H1 (cell line): ENCODE measurements at regions not wholly inside any gene's neighbourhood (a gene's known extent, or its start where the extent isn't known, plus 50 kb on each side); places are given as distances from the start of the nearest gene placed in this dataset.

Experiments used
- CTCF ChIA-PET: fragments of 300-600 bp; sonication (Branson Sonifier 250); formaldehyde crosslinking; loops from one replicate; lab custom pipeline; 2021; ENCODE audit not compliant: partially characterized antibody; lab: Charles Lee
- POLR2A ChIA-PET: fragments of 300-600 bp; sonication (Branson Sonifier 250); formaldehyde crosslinking; loops from one replicate; lab custom pipeline; 2021; ENCODE audit warnings: inconsistent platforms; ENCODE audit not compliant: partially characterized antibody; lab: Charles Lee
- DNase-seq, 2 experiments: peaks; one replicate each; pipeline versions ENCODE4 v3.0.0 to v3.0.0-alpha.2; 2010 to 2022; ENCODE audit warnings: low spot score in 2 of 2, low read depth in 1 of 2, mixed read lengths in 1 of 2
- FAIRE-seq: peaks from 2 replicates; lab custom pipeline; 2011; peaks lifted over from hg19 to GRCh38; lab: Jason Lieb, UNC
- H2AFZ ChIP-seq: 2 replicates; pipeline ENCODE4 v1.8.1; 2012; ENCODE audit warnings: low read length, inconsistent platforms
- H2AK5ac ChIP-seq: 2 replicates; pipeline ENCODE4 v1.6.1; 2013; ENCODE audit warnings: low read depth, low read length
- H2BK120ac ChIP-seq: replicated peaks from 2 replicates; pipeline ENCODE3; 2013; ENCODE audit warnings: low read depth, low read length, inconsistent platforms
- H2BK12ac ChIP-seq: 2 replicates; pipeline ENCODE4 v1.6.1; 2013; ENCODE audit warnings: low read depth, low read length
- H2BK15ac ChIP-seq: 2 replicates; pipeline ENCODE4 v1.6.1; 2013; ENCODE audit warnings: low read length
- H2BK20ac ChIP-seq: 2 replicates; pipeline ENCODE4 v1.6.1; 2013; ENCODE audit warnings: low read length
- H2BK5ac ChIP-seq: 2 replicates; pipeline ENCODE4 v1.6.1; 2013; ENCODE audit warnings: low read depth, low read length
- H3K14ac ChIP-seq: 2 replicates; pipeline ENCODE4 v1.6.1; 2013; ENCODE audit warnings: inconsistent platforms; ENCODE audit not compliant: insufficient read length
- H3K18ac ChIP-seq: 2 replicates; pipeline ENCODE4 v1.6.1; 2013; ENCODE audit warnings: low read length; ENCODE audit errors: extremely low read depth
- H3K23ac ChIP-seq: 2 replicates; pipeline ENCODE4 v1.6.1; 2013; ENCODE audit warnings: inconsistent platforms; ENCODE audit not compliant: insufficient read length
- H3K23me2 ChIP-seq: 2 replicates; pipeline ENCODE4 v1.6.1; 2013; ENCODE audit warnings: low read depth, low read length
- H3K27ac ChIP-seq: 2 replicates; pipeline ENCODE4 v1.6.1; 2011; ENCODE audit warnings: low read depth, low read length, inconsistent platforms
- H3K27me3 ChIP-seq, 4 experiments: replicated peaks in 1 of 4; 1 replicate in 1 of 4; 2 replicates in 3 of 4; pipeline versions ENCODE4 v1.6.1 to v1.8.1; 2011 to 2013; ENCODE audit warnings: low read length in 3 of 4, mild to moderate bottlenecking in 3 of 4, inconsistent platforms in 2 of 4, mixed read lengths in 2 of 4, moderate library complexity in 1 of 4; ENCODE audit not compliant: control insufficient read depth in 3 of 4, insufficient read depth in 3 of 4; ENCODE audit errors: extremely low read depth in 1 of 4
- H3K36me3 ChIP-seq, 4 experiments: 2 replicates each; pipeline versions ENCODE4 v1.6.1 to v1.8.1; 2011 to 2013; ENCODE audit warnings: mild to moderate bottlenecking in 4 of 4, low read length in 3 of 4, moderate library complexity in 2 of 4, control low read depth in 1 of 4, inconsistent platforms in 1 of 4; ENCODE audit not compliant: insufficient read depth in 4 of 4, control insufficient read depth in 2 of 4
- H3K4ac ChIP-seq: replicated peaks from 2 replicates; pipeline ENCODE3; 2013; ENCODE audit warnings: low read length, low read depth, mixed read lengths, inconsistent platforms; ENCODE audit not compliant: insufficient read length
- H3K4me1 ChIP-seq, 4 experiments: replicated peaks in 1 of 4; 1 replicate in 1 of 4; 2 replicates in 3 of 4; pipeline versions ENCODE4 v1.6.1 to v1.8.1; 2011 to 2013; ENCODE audit warnings: low read length in 3 of 4, inconsistent platforms in 2 of 4, mixed read lengths in 1 of 4; ENCODE audit not compliant: insufficient read depth in 4 of 4, control insufficient read depth in 3 of 4
- H3K4me2 ChIP-seq, 2 experiments: 2 replicates each; pipeline versions ENCODE4 v1.6.1 to v1.8.1; 2011 to 2013; ENCODE audit warnings: low read depth in 2 of 2, low read length in 2 of 2, control low read depth in 1 of 2, inconsistent platforms in 1 of 2, mild to moderate bottlenecking in 1 of 2; ENCODE audit not compliant: insufficient read depth in 1 of 2
- H3K4me3 ChIP-seq, 4 experiments: fragments of 200-600, 300-600 bp in 1 of 4; sonication (generic), shearing (Covaris generic), sonication (Bioruptor Twin) in 1 of 4; 2 replicates each; pipeline versions ENCODE4 v1.5.1 to v1.8.1; 2011 to 2016; ENCODE audit warnings: low read length in 4 of 4, low read depth in 3 of 4, control low read depth in 2 of 4, inconsistent platforms in 2 of 4, mild to moderate bottlenecking in 2 of 4, mixed read lengths in 1 of 4, moderate library complexity in 1 of 4; ENCODE audit not compliant: insufficient read depth in 2 of 4; ENCODE audit errors: extremely low read depth in 1 of 4
- H3K56ac ChIP-seq: replicated peaks from 2 replicates; pipeline ENCODE3; 2013; ENCODE audit warnings: low read depth, mild to moderate bottlenecking, mixed read lengths, low read length, inconsistent platforms; ENCODE audit not compliant: insufficient read length
- H3K79me1 ChIP-seq: 2 replicates; pipeline ENCODE4 v1.6.1; 2013; ENCODE audit warnings: low read depth, low read length, control low read depth
- H3K79me2 ChIP-seq, 2 experiments: 2 replicates each; pipeline versions ENCODE4 v1.6.1 to v1.8.1; 2012 to 2013; ENCODE audit warnings: low read length in 2 of 2, mild to moderate bottlenecking in 2 of 2, inconsistent platforms in 1 of 2; ENCODE audit not compliant: insufficient read depth in 2 of 2, control insufficient read depth in 1 of 2
- H3K9ac ChIP-seq, 4 experiments: replicated peaks in 1 of 4; 1 replicate in 1 of 4; 2 replicates in 3 of 4; pipeline versions ENCODE4 v1.6.1 to v1.8.1; 2011 to 2013; ENCODE audit warnings: low read depth in 3 of 4, low read length in 3 of 4, control low read depth in 2 of 4, mild to moderate bottlenecking in 2 of 4, moderate library complexity in 2 of 4, inconsistent platforms in 1 of 4; ENCODE audit errors: extremely low read depth in 1 of 4
- H3K9me3 ChIP-seq, 2 experiments: 2 replicates each; pipeline versions ENCODE4 v1.6.1 to v1.8.1; 2012 to 2013; ENCODE audit warnings: mild to moderate bottlenecking in 2 of 2, moderate library complexity in 2 of 2, control low read depth in 1 of 2, inconsistent platforms in 1 of 2, low read depth in 1 of 2, low read length in 1 of 2, mixed read lengths in 1 of 2; ENCODE audit not compliant: insufficient read depth in 2 of 2
- H4K20me1 ChIP-seq, 2 experiments: replicated peaks in 1 of 2; 2 replicates each; pipeline versions ENCODE3 to v1.8.1; 2011 to 2013; ENCODE audit warnings: inconsistent platforms in 2 of 2, low read length in 2 of 2, mild to moderate bottlenecking in 1 of 2; ENCODE audit not compliant: insufficient read depth in 2 of 2, control insufficient read depth in 1 of 2
- H4K5ac ChIP-seq: 2 replicates; pipeline ENCODE4 v1.6.1; 2013; ENCODE audit warnings: low read length, low read depth, mixed read lengths, inconsistent platforms; ENCODE audit not compliant: insufficient read length
- H4K8ac ChIP-seq: 2 replicates; pipeline ENCODE4 v1.8.0; 2013; ENCODE audit warnings: mild to moderate bottlenecking, moderate library complexity, low read length, inconsistent platforms; ENCODE audit not compliant: insufficient read depth; ENCODE audit errors: extremely low read depth
- H4K91ac ChIP-seq: replicated peaks from 2 replicates; pipeline ENCODE3; 2013; ENCODE audit warnings: low read length, mixed read lengths, inconsistent platforms; ENCODE audit not compliant: insufficient read length
- EZH2 ChIP-seq: fragments of 200-600 bp; sonication (generic); IDR thresholded peaks from 2 replicates; pipeline ENCODE4 v1.7.1; 2012; ENCODE audit warnings: low read depth, mild to moderate bottlenecking, moderate library complexity, low read length, inconsistent platforms; ENCODE audit not compliant: severe bottlenecking
- FOSL1 ChIP-seq: IDR thresholded peaks from 2 replicates; pipeline ENCODE4 v1.6.1; 2011; ENCODE audit warnings: mild to moderate bottlenecking, low read depth, low read length, moderate library complexity; ENCODE audit not compliant: insufficient read depth
- GABPA ChIP-seq: IDR thresholded peaks from 2 replicates; pipeline ENCODE4 v1.6.1; 2011; ENCODE audit warnings: mild to moderate bottlenecking, low read length, moderate library complexity, borderline replicate concordance; ENCODE audit not compliant: insufficient read depth
- NRF1 ChIP-seq: IDR thresholded peaks from 2 replicates; pipeline ENCODE4 v1.6.1; 2011; ENCODE audit warnings: mild to moderate bottlenecking, low read depth, low read length, improper control_type of control experiment
- POLR2A ChIP-seq, 2 experiments: IDR thresholded peaks; 1 replicate in 1 of 2; 2 replicates in 1 of 2; pipeline ENCODE4 v1.6.1; 2011; ENCODE audit warnings: low read depth in 2 of 2, low read length in 2 of 2, mild to moderate bottlenecking in 2 of 2; ENCODE audit errors: control extremely low read depth in 1 of 2
- RAD21 ChIP-seq, 2 experiments: IDR thresholded peaks in 1 of 2; conservative IDR thresholded peaks in 1 of 2; 2 replicates each; pipeline ENCODE4 v1.6.1; 2011; ENCODE audit warnings: low read depth in 2 of 2, low read length in 2 of 2, improper control_type of control experiment in 1 of 2, inconsistent platforms in 1 of 2, mild to moderate bottlenecking in 1 of 2, moderate library complexity in 1 of 2
- RBBP5 ChIP-seq: IDR thresholded peaks from 2 replicates; pipeline ENCODE4 v1.7.1; 2012; ENCODE audit warnings: low read depth, mild to moderate bottlenecking, inconsistent platforms, low read length, moderate library complexity, borderline replicate concordance
- RFX5 ChIP-seq: IDR thresholded peaks from 2 replicates; pipeline ENCODE4 v1.6.1; 2011; ENCODE audit warnings: low read depth, low read length, improper control_type of control experiment, borderline replicate concordance
- SIX5 ChIP-seq: IDR thresholded peaks from 2 replicates; pipeline ENCODE4 v1.6.1; 2011; ENCODE audit warnings: mild to moderate bottlenecking, low read depth, low read length
- TBP ChIP-seq: IDR thresholded peaks from 2 replicates; pipeline ENCODE4 v1.6.1; 2011; ENCODE audit warnings: low read depth, low read length, improper control_type of control experiment
- TCF12 ChIP-seq: IDR thresholded peaks from 2 replicates; pipeline ENCODE4 v1.6.1; 2011; ENCODE audit warnings: low read depth, mild to moderate bottlenecking, low read length
- TEAD4 ChIP-seq: IDR thresholded peaks from 2 replicates; pipeline ENCODE4 v1.6.1; 2012; ENCODE audit warnings: low read depth, low read length, inconsistent platforms, mixed read lengths
- WGBS, 2 experiments: shearing (Covaris generic) in 1 of 2; methylation state at CpG; one replicate each; pipeline versions ENCODE4 v1.1.6 to v1.1.7; 2013 to 2015; ENCODE audit warnings: low lambda C conversion rate in 2 of 2, mixed read lengths in 2 of 2, inconsistent platforms in 1 of 2, low coverage in 1 of 2, missing lambda C conversion rate in 1 of 2; ENCODE audit not compliant: insufficient replicate concordance in 2 of 2, insufficient coverage in 1 of 2, insufficient read length in 1 of 2; ENCODE audit errors: extremely low coverage in 1 of 2, missing lambda C conversion rate in 1 of 2; 5-methylcytosine and 5-hydroxymethylcytosine counted together
- TF ChIP-seq, protein P1 (sequence below), 3 experiments: IDR thresholded peaks; 1 replicate in 2 of 3; 2 replicates in 1 of 3; pipeline versions ENCODE4 v1.5.1 to v1.6.1; 2011; ENCODE audit warnings: low read length in 3 of 3, mild to moderate bottlenecking in 3 of 3, inconsistent platforms in 2 of 3, low read depth in 1 of 3, moderate library complexity in 1 of 3; ENCODE audit not compliant: insufficient read depth in 1 of 3; ENCODE audit errors: control extremely low read depth in 1 of 3

GRCh38 chr13:87754097-87754496 lies 82.9 kb downstream of the SLITRK5 start:
- no peaks in the 10 kb centered on the region for H4K20me1 ChIP-seq
- no peak overlapping the region for H2BK5ac ChIP-seq
- no peak overlapping the region for H2AFZ ChIP-seq
- DNase-seq (no peak), FAIRE-seq (no peak)
- no peaks in the 10 kb centered on the region for H3K36me3 ChIP-seq
- H3K27me3 ChIP-seq, result no peaks in the 10 kb centered on the region
- no peak overlapping the region for H3K4ac ChIP-seq
- no peak overlapping the region for H3K4me2 ChIP-seq
- H2AK5ac ChIP-seq, result no peak overlapping the region
- WGBS, 2 experiments, result 83% methylated on average over 1 of the region's 1 CpG; no CpG with 5 or more reads in 1 of the 2 experiments
- CTCF ChIA-PET, result no interaction called here
- H2BK120ac ChIP-seq, result no peak overlapping the region
- no peak overlapping the region for H2BK15ac ChIP-seq
- no peak overlapping the region for H2BK12ac ChIP-seq
- H2BK20ac ChIP-seq, result no peak overlapping the region
- H3K14ac ChIP-seq, result no peak overlapping the region
- H3K23ac ChIP-seq, result no peak overlapping the region
- H3K4me3 ChIP-seq, result no peak overlapping the region
- no peaks in the 10 kb centered on the region for H3K79me1 ChIP-seq
- no peak overlapping the region for H3K9ac ChIP-seq
- H3K56ac ChIP-seq, result no peak overlapping the region
- H3K79me2 ChIP-seq, result no peaks in the 10 kb centered on the region
- no peak overlapping the region for H4K8ac ChIP-seq
- no peaks in the 10 kb centered on the region for H3K23me2 ChIP-seq
- POLR2A ChIA-PET, result no interaction called here
- no peak overlapping the region for H3K27ac ChIP-seq
- H3K18ac ChIP-seq, result no peak overlapping the region
- H3K4me1 ChIP-seq, result no peaks in the 10 kb centered on the region
- H3K9me3 ChIP-seq, result no peaks in the 10 kb centered on the region
- no peak overlapping the region for H4K91ac ChIP-seq
- no peak overlapping the region for H4K5ac ChIP-seq
- TF ChIP-seq EZH2 (no peak), FOSL1 (no peak), RAD21 (IDR thresholded peaks at IDR 0.05 in 1 of 2, conservative IDR thresholded peaks at IDR 0.05 in 1 of 2; ENCODE audit: low read depth in 2 of 2, low read length in 2 of 2) (no peak), POLR2A (IDR thresholded peaks at IDR 0.05; ENCODE audit: control extremely low read depth in 1 of 2, low read depth in 2 of 2, low read length in 2 of 2) (no peak), NRF1 (no peak), SIX5 (no peak), TBP (no peak), GABPA (no peak), TCF12 (no peak), TEAD4 (no peak), RBBP5 (no peak), RFX5 (no peak)
- TF ChIP-seq, protein P1, sequence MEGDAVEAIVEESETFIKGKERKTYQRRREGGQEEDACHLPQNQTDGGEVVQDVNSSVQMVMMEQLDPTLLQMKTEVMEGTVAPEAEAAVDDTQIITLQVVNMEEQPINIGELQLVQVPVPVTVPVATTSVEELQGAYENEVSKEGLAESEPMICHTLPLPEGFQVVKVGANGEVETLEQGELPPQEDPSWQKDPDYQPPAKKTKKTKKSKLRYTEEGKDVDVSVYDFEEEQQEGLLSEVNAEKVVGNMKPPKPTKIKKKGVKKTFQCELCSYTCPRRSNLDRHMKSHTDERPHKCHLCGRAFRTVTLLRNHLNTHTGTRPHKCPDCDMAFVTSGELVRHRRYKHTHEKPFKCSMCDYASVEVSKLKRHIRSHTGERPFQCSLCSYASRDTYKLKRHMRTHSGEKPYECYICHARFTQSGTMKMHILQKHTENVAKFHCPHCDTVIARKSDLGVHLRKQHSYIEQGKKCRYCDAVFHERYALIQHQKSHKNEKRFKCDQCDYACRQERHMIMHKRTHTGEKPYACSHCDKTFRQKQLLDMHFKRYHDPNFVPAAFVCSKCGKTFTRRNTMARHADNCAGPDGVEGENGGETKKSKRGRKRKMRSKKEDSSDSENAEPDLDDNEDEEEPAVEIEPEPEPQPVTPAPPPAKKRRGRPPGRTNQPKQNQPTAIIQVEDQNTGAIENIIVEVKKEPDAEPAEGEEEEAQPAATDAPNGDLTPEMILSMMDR (IDR thresholded peaks at IDR 0.05; ENCODE audit: control extremely low read depth in 1 of 3, insufficient read depth in 1 of 3, low read depth in 1 of 3, low read length in 3 of 3), result no peak
